GM18505 (cell line): ENCODE measurements at regions not wholly inside any gene's neighbourhood (a gene's known extent, or its start where the extent isn't known, plus 50 kb on each side); places are given as distances from the start of the nearest gene placed in this dataset.
"Not testable (repeated sequence)": the region's sequence is repeated elsewhere in the genome, so short reads cannot be mapped to it uniquely, and the experiment has no call there.

Experiments used
- ATAC-seq: cut with Tn5 transposase; IDR thresholded peaks from one replicate; pipeline ENCODE4 v1.9.1; 2021; ENCODE audit not compliant: unreplicated experiment
- POLR2A ChIP-seq: IDR thresholded peaks from 4 replicates; pipeline ENCODE4 v1.6.1; 2011; ENCODE audit warnings: borderline replicate concordance; ENCODE audit not compliant: insufficient read depth, insufficient read length; ENCODE audit errors: extremely low read depth

- TF ChIP-seq POLR2A: no peak
- ATAC-seq: no peak
These were observed 52.3 kb upstream of the COL5A2 start for GRCh38 chr2:189231719-189232323.

GRCh38 chr2:189232759-189233406 lies 53.3 kb upstream of the COL5A2 start:
- no peak for TF ChIP-seq POLR2A
- ATAC-seq: peak; percentile 94

- ATAC-seq: no peak
- no peak for TF ChIP-seq POLR2A
These were observed 54.0 kb upstream of the COL5A2 start for GRCh38 chr2:189233527-189233926.

- TF ChIP-seq POLR2A: no peak
- ATAC-seq: no peak
These were observed 55.4 kb upstream of the COL5A2 start for GRCh38 chr2:189234991-189235390.

- ATAC-seq: no peak
These were observed 56.5 kb upstream of the COL5A2 start for GRCh38 chr2:189236066-189236465.

GRCh38 chr2:189238903-189239302 lies 59.3 kb upstream of the COL5A2 start:
- TF ChIP-seq POLR2A: no peak
- ATAC-seq: no peak

More at GRCh38 chr2:189236066-189236465, 56.5 kb upstream of the COL5A2 start:
- no peak for TF ChIP-seq POLR2A

GRCh38 chr2:189243843-189244242 lies 64.3 kb upstream of the COL5A2 start:
- not testable (repeated sequence) for ATAC-seq

GRCh38 chr2:189247276-189247675 lies 67.7 kb upstream of the COL5A2 start:
- ATAC-seq: no peak
- TF ChIP-seq POLR2A: no peak

GRCh38 chr2:189248141-189248540 lies 68.6 kb upstream of the COL5A2 start:
- TF ChIP-seq POLR2A: no peak
- no peak for ATAC-seq

- ATAC-seq: no peak
- TF ChIP-seq POLR2A: no peak
These were observed 69.6 kb upstream of the COL5A2 start for GRCh38 chr2:189249171-189249570.

- no peak for TF ChIP-seq POLR2A
- ATAC-seq: no peak
These were observed 70.3 kb upstream of the COL5A2 start for GRCh38 chr2:189249901-189250300.

- ATAC-seq: no peak
- TF ChIP-seq POLR2A: no peak
These were observed 73.6 kb upstream of the COL5A2 start for GRCh38 chr2:189252991-189253675.

- no peak for TF ChIP-seq POLR2A
- no peak for ATAC-seq
These were observed 74.3 kb upstream of the COL5A2 start for GRCh38 chr2:189253836-189254235.

- no peak for ATAC-seq
- TF ChIP-seq POLR2A: no peak
These were observed 74.8 kb upstream of the COL5A2 start for GRCh38 chr2:189254268-189254883.
